A204.1 (cell line): ENCODE measurements at regions not wholly inside any gene's neighbourhood (a gene's known extent, or its start where the extent isn't known, plus 50 kb on each side); places are given as distances from the start of the nearest gene placed in this dataset.
"Not testable (repeated sequence)": the region's sequence is repeated elsewhere in the genome, so short reads cannot be mapped to it uniquely, and the experiment has no call there.

Experiments
- FAIRE-seq: peaks from 2 replicates; lab custom pipeline; 2012; peaks lifted over from hg19 to GRCh38; lab: Jason Lieb, UNC

GRCh38 chr14:53857625-53858344 lies 98.8 kb downstream of the BMP4 start:
- FAIRE-seq = no peak

- no peak for FAIRE-seq
Measured at GRCh38 chr14:53855574-53855973, 101.1 kb downstream of the BMP4 start.

- FAIRE-seq = no peak
Measured at GRCh38 chr14:53855127-53855526, 101.5 kb downstream of the BMP4 start.

DNA sequence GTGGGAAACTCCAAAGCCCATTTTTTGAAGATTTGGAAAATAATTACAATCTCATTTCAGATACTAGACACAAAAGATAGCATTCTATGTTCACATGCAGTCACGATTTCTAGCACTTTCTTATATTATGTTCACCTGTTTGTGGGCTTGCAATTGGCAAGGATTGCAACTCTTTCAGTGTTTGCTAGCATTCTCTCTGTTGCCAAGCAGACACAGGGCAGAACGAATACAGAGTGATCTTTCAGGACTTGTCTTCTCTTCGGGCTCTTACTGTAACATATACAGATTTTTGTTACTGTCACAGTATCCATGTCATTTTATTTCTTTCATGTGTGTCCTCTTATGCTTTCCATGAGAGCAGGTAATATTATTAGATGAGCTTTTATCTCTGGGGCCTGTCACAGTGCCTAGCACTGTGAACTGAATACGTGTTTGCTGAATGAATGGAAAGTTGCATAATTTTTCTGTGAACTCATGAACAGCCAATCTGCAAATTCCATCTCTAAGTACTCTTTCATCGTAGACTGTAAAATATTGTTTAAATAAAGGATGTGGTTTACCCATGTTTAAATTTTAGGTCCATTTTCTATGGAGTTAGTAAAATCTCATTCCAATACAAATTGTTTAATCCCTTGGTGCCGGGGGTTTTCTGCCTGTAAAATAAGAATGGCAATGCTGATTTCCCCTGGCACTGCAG lies 105.1 kb downstream of the BMP4 start:
- no peak for FAIRE-seq

GRCh38 chr14:53850714-53851296 lies 105.8 kb downstream of the BMP4 start:
- FAIRE-seq = no peak

GRCh38 chr14:53849549-53849948 lies 107.1 kb downstream of the BMP4 start:
- FAIRE-seq = no peak

DNA sequence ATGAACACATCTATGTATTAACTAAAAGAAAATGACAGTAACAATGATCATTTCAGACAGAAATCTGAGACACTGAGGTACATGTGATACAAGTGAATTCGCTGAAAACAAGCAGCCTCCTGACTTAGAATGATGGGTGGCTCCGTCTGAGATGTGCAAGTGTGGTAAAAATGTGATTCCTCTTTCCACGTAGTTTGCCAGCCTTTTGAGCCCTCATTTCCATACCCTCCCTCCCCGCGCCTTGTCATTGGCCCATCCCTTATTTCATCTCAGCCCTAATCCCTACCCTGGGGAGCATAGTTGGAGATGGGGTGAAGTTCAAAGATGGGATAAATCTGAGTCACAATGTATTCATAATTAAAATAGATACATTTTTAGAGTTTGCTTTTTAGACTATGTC lies 107.8 kb downstream of the BMP4 start:
- FAIRE-seq = no peak

- FAIRE-seq = no peak
Measured at GRCh38 chr14:53847881-53848280, 108.7 kb downstream of the BMP4 start.

- no peak for FAIRE-seq
Measured at GRCh38 chr14:53847057-53847456, 109.6 kb downstream of the BMP4 start.

DNA sequence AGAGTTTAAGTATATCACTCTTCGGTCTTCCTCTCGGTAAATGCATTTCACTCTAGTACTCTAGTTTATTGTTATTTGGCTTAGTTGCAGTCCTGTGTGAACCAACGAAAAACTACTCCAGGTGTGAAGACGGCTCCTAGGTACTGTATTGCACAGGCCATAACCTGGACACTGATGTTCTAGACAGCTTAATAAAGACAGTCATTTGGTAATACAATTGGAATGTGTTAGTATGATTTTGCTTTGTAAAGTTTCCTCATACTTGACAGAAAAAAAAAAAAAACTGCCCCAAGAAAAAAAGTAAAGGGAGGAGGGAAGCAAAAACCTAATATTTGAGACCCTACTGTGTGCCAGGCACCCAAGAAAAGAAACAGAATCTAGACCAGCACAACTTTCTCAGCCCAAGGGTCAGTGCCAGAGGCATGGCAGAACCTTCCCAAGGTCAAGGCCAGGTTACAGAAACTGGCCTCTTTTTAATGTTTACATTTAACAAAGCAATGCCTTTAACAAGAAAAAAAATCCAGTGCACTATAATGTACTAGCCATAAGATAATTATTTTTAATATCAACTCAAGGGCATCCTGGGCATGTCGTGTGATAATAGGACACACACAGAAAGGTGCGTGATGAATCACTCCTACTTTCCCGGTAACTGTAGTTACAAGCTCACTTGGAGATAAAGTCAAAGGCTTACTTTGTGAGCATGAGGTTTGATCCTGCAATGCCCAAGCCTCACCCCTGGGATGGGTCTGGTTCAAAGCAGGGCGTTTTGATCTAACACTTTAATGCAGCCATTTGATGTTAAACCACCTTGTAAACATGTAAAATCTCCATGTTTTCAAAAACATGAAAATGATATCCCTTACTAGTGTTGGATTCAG lies 110.6 kb downstream of the BMP4 start:
- no peak for FAIRE-seq

DNA sequence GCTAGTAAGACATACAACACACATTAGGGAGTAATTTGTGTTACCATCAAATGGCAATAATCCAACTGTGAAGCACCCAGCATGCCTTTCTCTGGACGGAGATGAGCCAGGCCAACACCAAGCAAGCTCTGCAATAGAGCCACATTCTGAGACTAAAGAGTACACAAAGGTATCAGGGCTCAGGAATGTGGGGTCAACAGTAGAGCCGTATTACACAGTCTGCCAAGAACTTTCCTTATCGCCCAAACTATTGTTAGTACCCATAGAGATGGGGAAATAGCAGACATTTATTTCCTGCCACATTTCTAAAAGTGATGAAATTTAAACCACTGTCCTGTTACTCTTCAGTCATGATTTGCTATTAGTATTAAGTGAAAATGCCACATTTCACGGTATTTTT lies 113.7 kb downstream of the BMP4 start:
- FAIRE-seq = no peak

- FAIRE-seq = no peak
Measured at GRCh38 chr14:53841109-53842099, 115.2 kb downstream of the BMP4 start.

DNA sequence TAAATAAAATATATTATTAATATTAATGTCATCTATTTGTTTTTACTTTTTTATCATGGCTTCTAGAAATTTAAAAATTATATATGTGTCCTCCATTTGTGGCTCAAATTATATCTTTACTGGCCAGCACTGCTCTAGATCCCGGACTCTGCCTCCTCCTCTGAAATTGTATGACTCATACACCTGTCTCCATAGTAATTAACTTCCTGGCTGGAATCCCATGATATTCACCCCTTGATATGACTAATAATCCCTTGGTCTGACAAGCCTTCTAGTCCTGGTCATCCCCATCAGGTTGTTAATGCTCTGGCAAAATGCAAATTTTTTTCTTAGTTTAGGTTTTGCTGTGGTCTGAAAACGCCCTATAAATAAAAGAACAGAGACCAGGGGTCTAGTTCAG lies 116.2 kb downstream of the BMP4 start:
- FAIRE-seq = no peak

- no peak for FAIRE-seq
Measured at GRCh38 chr14:53838374-53838773, 118.3 kb downstream of the BMP4 start.

DNA sequence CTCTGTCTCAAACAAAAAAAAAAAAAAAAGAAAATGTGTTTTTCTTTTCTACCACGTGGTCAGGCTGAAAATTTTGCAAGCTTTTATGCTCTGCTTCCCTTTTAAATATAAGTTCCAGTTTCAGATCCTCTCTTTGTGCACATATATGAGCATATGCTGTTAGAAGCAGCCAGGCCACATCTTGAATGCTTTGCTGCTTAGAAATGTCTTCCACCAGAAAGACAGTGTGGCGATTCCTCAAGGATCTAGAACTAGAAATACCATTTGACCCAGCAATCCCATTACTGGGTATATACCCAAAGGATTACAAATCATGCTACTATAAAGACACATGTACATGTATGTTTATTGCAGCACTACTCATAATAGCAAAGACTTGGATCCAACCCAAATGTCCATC lies 119.0 kb downstream of the BMP4 start:
- FAIRE-seq = not testable (repeated sequence)

- no peak for FAIRE-seq
Measured at GRCh38 chr14:53836551-53836950, 120.1 kb downstream of the BMP4 start.

DNA sequence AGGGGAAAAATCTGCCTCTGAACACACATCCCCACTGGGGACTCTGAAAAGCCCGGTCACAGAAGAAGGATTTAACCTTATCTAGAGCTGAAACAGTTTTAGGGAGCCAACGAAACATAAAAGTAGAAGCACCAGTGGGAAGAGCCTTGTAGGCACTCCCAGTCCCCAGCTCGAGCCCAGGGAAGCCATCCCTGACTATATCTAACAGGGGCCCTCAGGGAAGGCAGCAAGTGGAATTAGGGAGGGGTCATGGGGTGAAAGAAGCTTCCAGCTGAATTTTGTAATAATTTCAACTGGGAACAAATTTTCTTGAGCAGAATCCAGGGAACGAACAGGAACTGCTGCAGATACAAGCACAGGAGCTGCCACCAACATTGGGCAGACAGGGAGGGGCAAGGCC lies 127.8 kb downstream of the BMP4 start:
- no peak for FAIRE-seq

GRCh38 chr14:53824061-53824460 lies 132.6 kb downstream of the BMP4 start:
- no peak for FAIRE-seq

- no peak for FAIRE-seq
Measured at GRCh38 chr14:53814392-53814791, 142.2 kb downstream of the BMP4 start.

- FAIRE-seq = no peak
Measured at GRCh38 chr14:53810221-53810620, 146.4 kb downstream of the BMP4 start.

- no peak for FAIRE-seq
Measured at GRCh38 chr14:53808042-53808441, 148.6 kb downstream of the BMP4 start.
